Fibroblast of lung (primary cell): ENCODE measurements at regions not wholly inside any gene's neighbourhood (a gene's known extent, or its start where the extent isn't known, plus 50 kb on each side); places are given as distances from the start of the nearest gene placed in this dataset.
A peak's percentile ranks its signal among the peaks of the same experiment; 100 is the strongest.

Experiments
- DNase-seq, 2 donors: peaks; one replicate each; pipeline versions ENCODE4 v3.0.0 to v3.0.0-alpha.2; 2010; ENCODE audit warnings: low read depth in 2 of 2
- H2AFZ ChIP-seq: 2 replicates; pipeline ENCODE4 v1.5.1; 2012; ENCODE audit warnings: low read length, control low read depth, inconsistent platforms
- H3K27ac ChIP-seq: 2 replicates; pipeline ENCODE4 v1.5.1; 2011; ENCODE audit warnings: low read length, control low read depth; ENCODE audit not compliant: insufficient read depth
- H3K27me3 ChIP-seq: 2 replicates; pipeline ENCODE4 v1.5.1; 2011; ENCODE audit warnings: mild to moderate bottlenecking, low read length; ENCODE audit not compliant: control insufficient read depth, insufficient read depth
- H3K36me3 ChIP-seq: 2 replicates; pipeline ENCODE4 v1.5.1; 2011; ENCODE audit warnings: low read length; ENCODE audit not compliant: control insufficient read depth, insufficient read depth
- H3K4me1 ChIP-seq: 2 replicates; pipeline ENCODE4 v1.5.1; 2011; ENCODE audit warnings: low read length; ENCODE audit not compliant: control insufficient read depth, insufficient read depth; ENCODE audit errors: extremely low read depth
- H3K4me2 ChIP-seq: 2 replicates; pipeline ENCODE4 v1.5.1; 2011; ENCODE audit warnings: low read length, control low read depth; ENCODE audit not compliant: insufficient read depth; ENCODE audit errors: extremely low read depth
- H3K4me3 ChIP-seq, 4 experiments: fragments of 200-600 bp in 1 of 4; sonication (generic) in 1 of 4; replicated peaks in 1 of 4; 2 replicates each; pipeline ENCODE4 v1.5.1; 2011 to 2016; ENCODE audit warnings: low read length in 4 of 4, low read depth in 3 of 4, mild to moderate bottlenecking in 3 of 4, control low read depth in 2 of 4, inconsistent platforms in 1 of 4, mixed read lengths in 1 of 4; ENCODE audit not compliant: insufficient read depth in 1 of 4; ENCODE audit errors: control extremely low read depth in 1 of 4
- H3K79me2 ChIP-seq: 2 replicates; pipeline ENCODE4 v1.5.1; 2012; ENCODE audit warnings: mild to moderate bottlenecking, low read length, inconsistent platforms; ENCODE audit not compliant: control insufficient read depth, insufficient read depth
- H3K9ac ChIP-seq: 2 replicates; pipeline ENCODE4 v1.5.1; 2011; ENCODE audit warnings: mild to moderate bottlenecking, low read length, control low read depth; ENCODE audit not compliant: insufficient read depth
- H3K9me3 ChIP-seq: 2 replicates; pipeline ENCODE4 v1.5.1; 2012; ENCODE audit warnings: low read depth, low read length; ENCODE audit not compliant: control insufficient read depth, insufficient read depth
- H4K20me1 ChIP-seq: 2 replicates; pipeline ENCODE4 v1.5.1; 2011; ENCODE audit warnings: low read length; ENCODE audit not compliant: control insufficient read depth, insufficient read depth; ENCODE audit errors: extremely low read depth
- CTCF ChIP-seq, 2 donors: IDR thresholded peaks in 1 of 2; conservative IDR thresholded peaks in 1 of 2; 1 replicate in 1 of 2; 2 replicates in 1 of 2; pipeline ENCODE4 v1.5.1; 2011 to 2012; ENCODE audit warnings: low read length in 2 of 2, control low read depth in 1 of 2, inconsistent platforms in 1 of 2, low read depth in 1 of 2, mild to moderate bottlenecking in 1 of 2
- EZH2 ChIP-seq: IDR thresholded peaks from 2 replicates; pipeline ENCODE4 v1.5.1; 2012; ENCODE audit warnings: low read length, control low read depth, mild to moderate bottlenecking; ENCODE audit errors: missing control alignments

DNA sequence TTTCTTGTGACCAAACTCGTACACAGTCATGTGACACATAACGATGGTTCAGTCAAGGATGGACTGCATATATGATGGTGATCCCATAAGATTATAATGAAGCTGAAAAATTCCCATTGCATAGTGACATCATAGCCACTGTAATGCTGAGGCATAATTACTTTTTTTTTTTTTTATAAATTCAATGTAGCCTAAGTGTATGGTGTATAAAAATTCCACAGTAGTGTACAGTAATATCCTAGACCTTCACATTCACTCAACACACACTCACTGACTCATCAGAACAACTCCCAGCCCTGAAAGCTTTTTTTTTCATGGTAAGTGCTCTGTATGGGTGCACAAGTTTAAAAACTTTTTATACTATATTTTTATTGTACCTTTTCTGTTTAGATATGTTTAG is 105.0 kb downstream of the AREG start:
- no peaks in the 10 kb centered on the region for H3K79me2 ChIP-seq
- H4K20me1 ChIP-seq: no peaks in the 10 kb centered on the region
- peak; percentile 56 to 62 for DNase-seq
- H3K36me3 ChIP-seq: no peaks in the 10 kb centered on the region
- H3K27ac ChIP-seq: no peak overlapping the region
- TF ChIP-seq CTCF (conservative IDR thresholded peaks at IDR 0.05 in 1 of 2, IDR thresholded peaks at IDR 0.05 in 1 of 2; ENCODE audit: low read depth in 1 of 2, low read length in 2 of 2) (no peak), EZH2 (no peak)
- no peaks in the 10 kb centered on the region for H3K9me3 ChIP-seq
- no peaks in the 10 kb centered on the region for H3K27me3 ChIP-seq
- H3K4me2 ChIP-seq: no peak overlapping the region
- no peak overlapping the region for H3K9ac ChIP-seq
- no peak overlapping the region for H2AFZ ChIP-seq
- H3K4me3 ChIP-seq: no peak overlapping the region
- H3K4me1 ChIP-seq: no peaks in the 10 kb centered on the region

DNA sequence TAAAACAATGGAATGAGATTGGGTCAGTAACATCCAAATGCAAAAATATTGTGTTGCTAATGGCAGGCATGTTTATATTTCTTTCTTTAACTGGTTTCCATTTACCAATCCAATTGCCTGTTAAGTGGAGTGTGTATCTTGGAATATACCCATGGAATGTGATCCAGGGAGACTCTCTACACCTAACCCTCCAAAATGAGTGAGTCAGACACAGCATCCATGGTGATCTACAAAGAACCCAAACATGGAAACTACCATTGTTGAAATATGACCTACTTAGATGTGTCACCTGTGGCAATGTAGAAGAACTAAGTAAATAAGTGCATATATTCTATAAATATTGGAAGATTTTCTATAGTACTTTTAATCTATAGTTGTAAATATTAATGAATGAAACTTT is 110.3 kb downstream of the AREG start:
- no peak overlapping the region for H3K4me3 ChIP-seq
- no peak overlapping the region for H3K27ac ChIP-seq
- H3K4me1 ChIP-seq: no peaks in the 10 kb centered on the region
- no peaks in the 10 kb centered on the region for H3K27me3 ChIP-seq
- H3K79me2 ChIP-seq: no peaks in the 10 kb centered on the region
- TF ChIP-seq EZH2: no peak
- TF ChIP-seq CTCF (conservative IDR thresholded peaks at IDR 0.05 in 1 of 2, IDR thresholded peaks at IDR 0.05 in 1 of 2; ENCODE audit: low read depth in 1 of 2, low read length in 2 of 2): no peak
- H3K9ac ChIP-seq: no peak overlapping the region
- no peak overlapping the region for H3K4me2 ChIP-seq
- no peak overlapping the region for H2AFZ ChIP-seq
- H4K20me1 ChIP-seq: no peaks in the 10 kb centered on the region
- peak in 1 of 2 donors; percentile 88 for DNase-seq
- H3K36me3 ChIP-seq: no peaks in the 10 kb centered on the region
- H3K9me3 ChIP-seq: no peaks in the 10 kb centered on the region

DNA sequence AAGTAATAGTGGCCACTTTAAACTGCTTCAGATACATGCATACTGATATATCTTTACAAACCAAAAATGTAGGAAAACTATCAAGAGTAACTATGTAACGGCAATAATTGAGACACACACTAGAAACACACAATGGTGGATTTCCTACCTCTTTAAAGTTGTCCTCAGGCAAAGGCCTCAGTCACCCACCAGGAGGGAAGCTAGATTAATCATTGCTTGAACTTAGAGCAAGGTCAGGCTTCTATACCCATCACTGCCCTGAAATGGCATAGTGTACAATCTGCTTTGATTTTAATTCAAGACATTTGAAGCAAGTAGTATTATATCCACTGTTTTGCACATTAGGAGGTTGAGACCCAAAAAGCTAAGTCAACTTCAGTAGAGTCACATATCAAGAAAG is 110.9 kb downstream of the AREG start:
- Histone ChIP-seq H3K9me3 (no peaks in the 10 kb centered on the region), H3K4me1 (no peaks in the 10 kb centered on the region), H2AFZ (no peak overlapping the region), H3K4me3 (no peak overlapping the region), H3K9ac (no peak overlapping the region), H4K20me1 (no peaks in the 10 kb centered on the region), H3K79me2 (no peaks in the 10 kb centered on the region), H3K27ac (no peak overlapping the region), H3K4me2 (no peak overlapping the region), H3K27me3 (no peaks in the 10 kb centered on the region), H3K36me3 (no peaks in the 10 kb centered on the region)
- TF ChIP-seq CTCF (conservative IDR thresholded peaks at IDR 0.05 in 1 of 2, IDR thresholded peaks at IDR 0.05 in 1 of 2; ENCODE audit: low read depth in 1 of 2, low read length in 2 of 2) (no peak), EZH2 (no peak)
- no peak for DNase-seq
